SK-N-SH (cell line): ENCODE measurements at regions not wholly inside any gene's neighbourhood (a gene's known extent, or its start where the extent isn't known, plus 50 kb on each side); places are given as distances from the start of the nearest gene placed in this dataset.

Source experiments
- CTCF ChIA-PET: fragments of 300-600, 350-600 bp; formaldehyde crosslinking; extraction: SDS; loops from one replicate; lab custom pipeline; 2021; lab: Yijun Ruan, JAX
- POLR2A ChIA-PET: fragments of 350-600 bp; sonication (Branson Sonifier 250); formaldehyde crosslinking; extraction: SDS; loops from one replicate; lab custom pipeline; 2020; ENCODE audit warnings: antibody characterized with exemption, inconsistent platforms; lab: Yijun Ruan, JAX
- DNase-seq: peaks from one replicate; pipeline ENCODE4 v3.0.0; 2012
- H2AFZ ChIP-seq: fragments of 200-600 bp; sonication (generic); 2 replicates; pipeline ENCODE4 v1.8.1; 2016; ENCODE audit warnings: antibody characterized with exemption, mild to moderate bottlenecking, low read depth
- H3F3A ChIP-seq: fragments of 200-600 bp; sonication (generic); replicated peaks from 2 replicates; pipeline ENCODE3; 2016; ENCODE audit warnings: antibody characterized with exemption, mild to moderate bottlenecking; ENCODE audit not compliant: insufficient read depth
- H3K27ac ChIP-seq, 2 experiments: fragments of 200-500 bp in 1 of 2; fragments of 200-600 bp in 1 of 2; sonication (Bioruptor generic) in 1 of 2; sonication (generic), shearing (Covaris generic) in 1 of 2; 2 replicates each; pipeline versions ENCODE4 v1.5.1 to v1.6.1; 2014 to 2016; ENCODE audit warnings: low read depth in 2 of 2, inconsistent platforms in 1 of 2, low read length in 1 of 2, mild to moderate bottlenecking in 1 of 2, mixed read lengths in 1 of 2
- H3K27me3 ChIP-seq: fragments of 200-600 bp; sonication (generic), shearing (Covaris generic); 2 replicates; pipeline ENCODE4 v1.6.1; 2016; ENCODE audit warnings: mixed run types; ENCODE audit not compliant: insufficient read depth
- H3K36me3 ChIP-seq, 2 experiments: fragments of 200-500 bp in 1 of 2; fragments of 200-600 bp in 1 of 2; sonication (Bioruptor generic) in 1 of 2; sonication (generic) in 1 of 2; replicated peaks in 1 of 2; 2 replicates each; pipeline versions ENCODE3 to v1.5.1; 2014 to 2016; ENCODE audit warnings: low read length in 1 of 2, mild to moderate bottlenecking in 1 of 2; ENCODE audit not compliant: insufficient read depth in 2 of 2, control insufficient read depth in 1 of 2
- H3K4me1 ChIP-seq, 2 experiments: fragments of 200-500 bp in 1 of 2; fragments of 200-600 bp in 1 of 2; sonication (Bioruptor generic) in 1 of 2; sonication (generic), shearing (Covaris generic) in 1 of 2; 2 replicates each; pipeline versions ENCODE4 v1.5.1 to v1.6.1; 2014 to 2016; ENCODE audit warnings: low read depth in 1 of 2, low read length in 1 of 2, mixed run types in 1 of 2; ENCODE audit not compliant: insufficient read depth in 2 of 2, control insufficient read depth in 1 of 2
- H3K4me2 ChIP-seq: fragments of 200-600 bp; sonication (generic), shearing (Covaris generic); 2 replicates; pipeline ENCODE4 v1.6.1; 2017; ENCODE audit warnings: mixed run types
- H3K4me3 ChIP-seq, 2 experiments: fragments of 200-500 bp in 1 of 2; fragments of 200-600 bp in 1 of 2; sonication (Bioruptor generic) in 1 of 2; sonication (generic), shearing (Covaris generic) in 1 of 2; 2 replicates each; pipeline versions ENCODE4 v1.5.1 to v1.8.1; 2014 to 2016; ENCODE audit warnings: low read depth in 2 of 2, inconsistent platforms in 1 of 2, low read length in 1 of 2, mild to moderate bottlenecking in 1 of 2, mixed read lengths in 1 of 2, moderate library complexity in 1 of 2
- H3K79me2 ChIP-seq: fragments of 200-600 bp; sonication (generic); 2 replicates; pipeline ENCODE4 v1.8.1; 2017; ENCODE audit warnings: mild to moderate bottlenecking; ENCODE audit not compliant: insufficient read depth
- H3K9ac ChIP-seq: fragments of 200-600 bp; sonication (generic); 2 replicates; pipeline ENCODE4 v1.6.1; 2017; ENCODE audit warnings: mixed run types
- H3K9me2 ChIP-seq: fragments of 200-600 bp; sonication (generic); 2 replicates; pipeline ENCODE4 v1.6.1; 2017; ENCODE audit warnings: mixed run types
- H3K9me3 ChIP-seq: fragments of 200-600 bp; sonication (generic); 2 replicates; pipeline ENCODE4 v1.6.1; 2017; ENCODE audit warnings: mixed run types, mild to moderate bottlenecking, moderate library complexity
- H4K20me1 ChIP-seq: fragments of 200-600 bp; sonication (generic); 2 replicates; pipeline ENCODE4 v1.6.1; 2017; ENCODE audit warnings: mild to moderate bottlenecking, mixed run types; ENCODE audit not compliant: insufficient read depth
- FOSL2 ChIP-seq: IDR thresholded peaks from 2 replicates; pipeline ENCODE4 v1.4.0; 2012; ENCODE audit warnings: low read depth, mild to moderate bottlenecking, moderate library complexity, borderline replicate concordance
- FOXJ3 ChIP-seq: sonication (generic); formaldehyde crosslinking; IDR thresholded peaks from 2 replicates; pipeline ENCODE4 v1.5.1; 2020; ENCODE audit warnings: mild to moderate bottlenecking, missing genetic modification reagents
- FOXM1 ChIP-seq: IDR thresholded peaks from 2 replicates; pipeline ENCODE4 v1.4.0; 2012; ENCODE audit warnings: low read depth, mild to moderate bottlenecking
- GABPA ChIP-seq: IDR thresholded peaks from 2 replicates; pipeline ENCODE4 v1.4.0; 2012; ENCODE audit warnings: low read depth, mild to moderate bottlenecking
- GATA2 ChIP-seq: sonication (generic); formaldehyde crosslinking; IDR thresholded peaks from 2 replicates; pipeline ENCODE4 v1.5.0; 2020; ENCODE audit warnings: mild to moderate bottlenecking, missing genetic modification reagents
- RAD21 ChIP-seq: IDR thresholded peaks from 2 replicates; pipeline ENCODE4 v1.6.1; 2012; ENCODE audit warnings: mild to moderate bottlenecking, low read length
- RCOR1 ChIP-seq: fragments of 150-350 bp; IDR thresholded peaks from 2 replicates; pipeline ENCODE4 v1.6.1; 2017; ENCODE audit warnings: antibody characterized with exemption, low read length
- RFX5 ChIP-seq: IDR thresholded peaks from 2 replicates; pipeline ENCODE4 v1.6.1; 2012; ENCODE audit warnings: mild to moderate bottlenecking, improper control_type of control experiment, low read length
- TAF1 ChIP-seq: IDR thresholded peaks from 2 replicates; pipeline ENCODE4 v1.6.1; 2012; ENCODE audit warnings: low read depth, mild to moderate bottlenecking, low read length, moderate library complexity, borderline replicate concordance
- TCF12 ChIP-seq: IDR thresholded peaks from 2 replicates; pipeline ENCODE4 v1.4.0; 2012
- WGBS: methylation state at CpG from one replicate; pipeline ENCODE4 v1.1.6; 2017; ENCODE audit warnings: low lambda C conversion rate; 5-methylcytosine and 5-hydroxymethylcytosine counted together
- TF ChIP-seq, protein P1 (sequence below): IDR thresholded peaks from 2 replicates; pipeline ENCODE4 v1.6.1; 2012; ENCODE audit warnings: mild to moderate bottlenecking, low read depth, low read length, moderate library complexity
- TF ChIP-seq, protein P2 (sequence below): fragments of 200-600 bp; sonication (generic); IDR thresholded peaks from 2 replicates; pipeline ENCODE4 v1.6.1; 2017; ENCODE audit warnings: antibody characterized with exemption, mild to moderate bottlenecking, moderate library complexity
- TF ChIP-seq, protein P3 (sequence below): fragments of 150-350 bp; IDR thresholded peaks from 2 replicates; pipeline ENCODE4 v1.6.1; 2016; ENCODE audit warnings: mild to moderate bottlenecking, low read depth, low read length

- POLR2A ChIA-PET, result no interaction called here
- Histone ChIP-seq H3K4me3 (no peak overlapping the region), H3K79me2 (no peaks in the 10 kb centered on the region), H3K9ac (no peak overlapping the region), H3K4me1 (no peaks in the 10 kb centered on the region), H3K36me3 (no peaks in the 10 kb centered on the region), H3F3A (no peaks in the 10 kb centered on the region), H3K27ac (no peak overlapping the region), H4K20me1 (no peaks in the 10 kb centered on the region), H2AFZ (no peak overlapping the region), H3K9me3 (no peaks in the 10 kb centered on the region), H3K4me2 (no peak overlapping the region), H3K9me2 (no peaks in the 10 kb centered on the region), H3K27me3 (no peaks in the 10 kb centered on the region)
- no peak for DNase-seq
- no peak for TF ChIP-seq GABPA
- TF ChIP-seq RFX5, result no peak
- TF ChIP-seq FOXM1, result no peak
- TF ChIP-seq, protein P1, sequence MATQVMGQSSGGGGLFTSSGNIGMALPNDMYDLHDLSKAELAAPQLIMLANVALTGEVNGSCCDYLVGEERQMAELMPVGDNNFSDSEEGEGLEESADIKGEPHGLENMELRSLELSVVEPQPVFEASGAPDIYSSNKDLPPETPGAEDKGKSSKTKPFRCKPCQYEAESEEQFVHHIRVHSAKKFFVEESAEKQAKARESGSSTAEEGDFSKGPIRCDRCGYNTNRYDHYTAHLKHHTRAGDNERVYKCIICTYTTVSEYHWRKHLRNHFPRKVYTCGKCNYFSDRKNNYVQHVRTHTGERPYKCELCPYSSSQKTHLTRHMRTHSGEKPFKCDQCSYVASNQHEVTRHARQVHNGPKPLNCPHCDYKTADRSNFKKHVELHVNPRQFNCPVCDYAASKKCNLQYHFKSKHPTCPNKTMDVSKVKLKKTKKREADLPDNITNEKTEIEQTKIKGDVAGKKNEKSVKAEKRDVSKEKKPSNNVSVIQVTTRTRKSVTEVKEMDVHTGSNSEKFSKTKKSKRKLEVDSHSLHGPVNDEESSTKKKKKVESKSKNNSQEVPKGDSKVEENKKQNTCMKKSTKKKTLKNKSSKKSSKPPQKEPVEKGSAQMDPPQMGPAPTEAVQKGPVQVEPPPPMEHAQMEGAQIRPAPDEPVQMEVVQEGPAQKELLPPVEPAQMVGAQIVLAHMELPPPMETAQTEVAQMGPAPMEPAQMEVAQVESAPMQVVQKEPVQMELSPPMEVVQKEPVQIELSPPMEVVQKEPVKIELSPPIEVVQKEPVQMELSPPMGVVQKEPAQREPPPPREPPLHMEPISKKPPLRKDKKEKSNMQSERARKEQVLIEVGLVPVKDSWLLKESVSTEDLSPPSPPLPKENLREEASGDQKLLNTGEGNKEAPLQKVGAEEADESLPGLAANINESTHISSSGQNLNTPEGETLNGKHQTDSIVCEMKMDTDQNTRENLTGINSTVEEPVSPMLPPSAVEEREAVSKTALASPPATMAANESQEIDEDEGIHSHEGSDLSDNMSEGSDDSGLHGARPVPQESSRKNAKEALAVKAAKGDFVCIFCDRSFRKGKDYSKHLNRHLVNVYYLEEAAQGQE, result no peak
- TF ChIP-seq GATA2 (CRISPR knock-in tag), result no peak
- TF ChIP-seq FOSL2, result no peak
- no peak for TF ChIP-seq RCOR1
- no peak for TF ChIP-seq TCF12
- TF ChIP-seq, protein P2, sequence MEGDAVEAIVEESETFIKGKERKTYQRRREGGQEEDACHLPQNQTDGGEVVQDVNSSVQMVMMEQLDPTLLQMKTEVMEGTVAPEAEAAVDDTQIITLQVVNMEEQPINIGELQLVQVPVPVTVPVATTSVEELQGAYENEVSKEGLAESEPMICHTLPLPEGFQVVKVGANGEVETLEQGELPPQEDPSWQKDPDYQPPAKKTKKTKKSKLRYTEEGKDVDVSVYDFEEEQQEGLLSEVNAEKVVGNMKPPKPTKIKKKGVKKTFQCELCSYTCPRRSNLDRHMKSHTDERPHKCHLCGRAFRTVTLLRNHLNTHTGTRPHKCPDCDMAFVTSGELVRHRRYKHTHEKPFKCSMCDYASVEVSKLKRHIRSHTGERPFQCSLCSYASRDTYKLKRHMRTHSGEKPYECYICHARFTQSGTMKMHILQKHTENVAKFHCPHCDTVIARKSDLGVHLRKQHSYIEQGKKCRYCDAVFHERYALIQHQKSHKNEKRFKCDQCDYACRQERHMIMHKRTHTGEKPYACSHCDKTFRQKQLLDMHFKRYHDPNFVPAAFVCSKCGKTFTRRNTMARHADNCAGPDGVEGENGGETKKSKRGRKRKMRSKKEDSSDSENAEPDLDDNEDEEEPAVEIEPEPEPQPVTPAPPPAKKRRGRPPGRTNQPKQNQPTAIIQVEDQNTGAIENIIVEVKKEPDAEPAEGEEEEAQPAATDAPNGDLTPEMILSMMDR, result no peak
- TF ChIP-seq TAF1, result no peak
- TF ChIP-seq, protein P3, sequence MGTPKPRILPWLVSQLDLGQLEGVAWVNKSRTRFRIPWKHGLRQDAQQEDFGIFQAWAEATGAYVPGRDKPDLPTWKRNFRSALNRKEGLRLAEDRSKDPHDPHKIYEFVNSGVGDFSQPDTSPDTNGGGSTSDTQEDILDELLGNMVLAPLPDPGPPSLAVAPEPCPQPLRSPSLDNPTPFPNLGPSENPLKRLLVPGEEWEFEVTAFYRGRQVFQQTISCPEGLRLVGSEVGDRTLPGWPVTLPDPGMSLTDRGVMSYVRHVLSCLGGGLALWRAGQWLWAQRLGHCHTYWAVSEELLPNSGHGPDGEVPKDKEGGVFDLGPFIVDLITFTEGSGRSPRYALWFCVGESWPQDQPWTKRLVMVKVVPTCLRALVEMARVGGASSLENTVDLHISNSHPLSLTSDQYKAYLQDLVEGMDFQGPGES, result no peak
- TF ChIP-seq FOXJ3 (CRISPR knock-in tag), result no peak
- no peak for TF ChIP-seq RAD21
- CTCF ChIA-PET, result no interaction called here
- WGBS, result 9% methylated on average over 1 of the region's 1 CpG
Observed at GRCh38 chr21:19463966-19464365, 1060.4 kb upstream of the TMPRSS15 start.
